A673 (cell line): ENCODE measurements at regions not wholly inside any gene's neighbourhood (a gene's known extent, or its start where the extent isn't known, plus 50 kb on each side); places are given as distances from the start of the nearest gene placed in this dataset.

ENCODE experiments used
- BruUV-seq: library from RNA; stranded (reverse); fragments of 400-500 nt; replicated peaks from 2 replicates; lab custom pipeline; 2021; lab: Mats Ljungman, UMichigan
- CTCF ChIA-PET: fragments of 300-600 bp; sonication (Branson Sonifier 250); formaldehyde crosslinking; loops from one replicate; lab custom pipeline; 2022; ENCODE audit warnings: antibody characterized with exemption; lab: Charles Lee
- POLR2A ChIA-PET: fragments of 300-600 bp; sonication (Branson Sonifier 250); formaldehyde crosslinking; loops from one replicate; lab custom pipeline; 2022; ENCODE audit warnings: antibody characterized with exemption; ENCODE audit not compliant: low non-redundant PET; lab: Charles Lee
- DNase-seq: peaks from one replicate; pipeline ENCODE4 v3.0.0-alpha.2; 2015; ENCODE audit warnings: low spot score
- H3K27ac ChIP-seq: fragments of 200-600 bp; sonication (generic); 2 replicates; pipeline ENCODE4 v1.5.1; 2016; ENCODE audit warnings: mixed run types, low read depth, mild to moderate bottlenecking, mixed read lengths, antibody characterized with exemption, low read length; ENCODE audit not compliant: poor library complexity, severe bottlenecking
- H3K27me3 ChIP-seq: fragments of 200-600 bp; sonication (generic); replicated peaks from 2 replicates; pipeline ENCODE4 v1.6.1; 2017; ENCODE audit warnings: mixed run types, low read depth, mild to moderate bottlenecking, mixed read lengths, antibody characterized with exemption, low read length; ENCODE audit not compliant: insufficient read depth, poor library complexity
- H3K36me3 ChIP-seq: fragments of 200-600 bp; sonication (generic); 2 replicates; pipeline ENCODE4 v1.6.1; 2016; ENCODE audit warnings: mixed run types, mild to moderate bottlenecking, mixed read lengths, antibody characterized with exemption, low read length; ENCODE audit not compliant: insufficient read depth, poor library complexity, severe bottlenecking
- H3K4me1 ChIP-seq: fragments of 200-600 bp; sonication (generic); 2 replicates; pipeline ENCODE4 v1.6.1; 2017; ENCODE audit warnings: mixed run types, mild to moderate bottlenecking, mixed read lengths, antibody characterized with exemption, low read length; ENCODE audit not compliant: insufficient read depth, poor library complexity, severe bottlenecking
- H3K4me3 ChIP-seq: fragments of 200-600 bp; sonication (generic); 2 replicates; pipeline ENCODE4 v1.5.1; 2016; ENCODE audit warnings: low read depth, mixed run types, mild to moderate bottlenecking, mixed read lengths, low read length; ENCODE audit not compliant: poor library complexity, severe bottlenecking
- H3K9me3 ChIP-seq: fragments of 200-600 bp; sonication (generic); 2 replicates; pipeline ENCODE4 v1.6.1; 2016; ENCODE audit warnings: mixed run types, low read depth, mild to moderate bottlenecking, mixed read lengths, antibody characterized with exemption, low read length; ENCODE audit not compliant: poor library complexity, severe bottlenecking
- CTCF ChIP-seq: fragments of 300-800, 200-600 bp; sonication (generic); conservative IDR thresholded peaks from 2 replicates; pipeline ENCODE4 v1.5.1; 2017; ENCODE audit warnings: low read depth, mild to moderate bottlenecking, antibody characterized with exemption, low read length, moderate library complexity, mixed read lengths
- EZH2 ChIP-seq: fragments of 200-600 bp; sonication (generic); IDR thresholded peaks from 2 replicates; pipeline ENCODE4 v1.6.1; 2017; ENCODE audit warnings: borderline replicate concordance, low read depth, mild to moderate bottlenecking, mixed read lengths, antibody characterized with exemption, low read length; ENCODE audit not compliant: poor library complexity, severe bottlenecking
- intact Hi-C: fragments of 100-400 bp; cut with micrococcal nuclease; formaldehyde crosslinking; loops from one replicate; pipeline ENCODE4 v1.10.0; 2022; ENCODE audit not compliant: unreplicated experiment

- CTCF ChIA-PET, result no interaction called here
- no peak overlapping the region for H3K27ac ChIP-seq
- no TSS peak for BruUV-seq
These were observed 636.5 kb downstream of the IRX1 start for GRCh38 chr5:4232084-4232483.

GRCh38 chr5:4233671-4234070 is 638.0 kb downstream of the IRX1 start:
- CTCF ChIA-PET, result no interaction called here
- no peak for DNase-seq
- BruUV-seq, result no TSS peak

More at GRCh38 chr5:4232084-4232483, 636.5 kb downstream of the IRX1 start:
- POLR2A ChIA-PET, result no interaction called here
- no peak overlapping the region for H3K4me3 ChIP-seq
- no peaks in the 10 kb centered on the region for H3K36me3 ChIP-seq
- no peaks in the 10 kb centered on the region for H3K4me1 ChIP-seq
- H3K27me3 ChIP-seq, result no peaks in the 10 kb centered on the region
- DNase-seq, result no peak
- intact Hi-C loops, result no loop called here
- H3K9me3 ChIP-seq, result peaks cover 17% of the 10 kb centered on the region
- TF ChIP-seq CTCF, result no peak
- no peak for TF ChIP-seq EZH2

GRCh38 chr5:4243479-4244264 is 648.0 kb downstream of the IRX1 start:
- DNase-seq, result no peak
- POLR2A ChIA-PET, result no interaction called here
- intact Hi-C loops, result no loop called here
- no peak for TF ChIP-seq EZH2
- no peak for TF ChIP-seq CTCF
- no peak overlapping the region for H3K27ac ChIP-seq
- no peaks in the 10 kb centered on the region for H3K4me1 ChIP-seq
- no peak overlapping the region for H3K4me3 ChIP-seq
- CTCF ChIA-PET, result no interaction called here
- no peaks in the 10 kb centered on the region for H3K36me3 ChIP-seq
- no TSS peak for BruUV-seq
- H3K27me3 ChIP-seq, result no peaks in the 10 kb centered on the region
- peaks cover 32% of the 10 kb centered on the region for H3K9me3 ChIP-seq

More at GRCh38 chr5:4233671-4234070, 638.0 kb downstream of the IRX1 start:
- intact Hi-C loops, result no loop called here
- H3K9me3 ChIP-seq, result peaks cover 24% of the 10 kb centered on the region
- H3K27ac ChIP-seq, result no peak overlapping the region
- H3K4me1 ChIP-seq, result no peaks in the 10 kb centered on the region
- H3K36me3 ChIP-seq, result no peaks in the 10 kb centered on the region
- POLR2A ChIA-PET, result no interaction called here
- TF ChIP-seq EZH2 (no peak), CTCF (no peak)
- H3K27me3 ChIP-seq, result no peaks in the 10 kb centered on the region
- no peak overlapping the region for H3K4me3 ChIP-seq
